ACHN (cell line): ENCODE measurements at regions not wholly inside any gene's neighbourhood (a gene's known extent, or its start where the extent isn't known, plus 50 kb on each side); places are given as distances from the start of the nearest gene placed in this dataset.

Experiments used
- DNase-seq: peaks from one replicate; pipeline ENCODE4 v3.0.0-alpha.2; 2015
- in situ Hi-C: cut with HindIII; loops from 2 replicates; pipeline ENCODE4 v1.10.0; 2017; ENCODE audit warnings: low sequenced_read_pairs, low pct_ligation_motif_present, low pct_unique_long_range_greater_than_20kb

GRCh38 chr4:119731146-119731742 lies 102.6 kb upstream of the PDE5A start:
- in situ Hi-C loops: no loop called here
- DNase-seq: no peak

DNA sequence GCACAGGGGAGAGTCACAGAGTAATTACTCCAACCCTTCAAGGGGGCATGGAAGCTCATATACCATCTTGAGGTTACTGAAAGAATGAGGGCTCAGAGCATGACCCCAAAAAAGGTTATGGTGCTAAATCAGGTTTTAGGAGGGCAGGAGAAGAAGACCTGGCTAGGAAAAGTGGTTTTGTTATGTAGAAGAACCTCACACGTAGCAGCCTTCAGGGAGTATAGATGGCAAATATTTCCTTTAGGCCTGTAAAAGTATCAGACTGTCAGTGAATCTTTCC lies 102.0 kb upstream of the PDE5A start:
- DNase-seq: no peak
- in situ Hi-C loops: no loop called here

DNA sequence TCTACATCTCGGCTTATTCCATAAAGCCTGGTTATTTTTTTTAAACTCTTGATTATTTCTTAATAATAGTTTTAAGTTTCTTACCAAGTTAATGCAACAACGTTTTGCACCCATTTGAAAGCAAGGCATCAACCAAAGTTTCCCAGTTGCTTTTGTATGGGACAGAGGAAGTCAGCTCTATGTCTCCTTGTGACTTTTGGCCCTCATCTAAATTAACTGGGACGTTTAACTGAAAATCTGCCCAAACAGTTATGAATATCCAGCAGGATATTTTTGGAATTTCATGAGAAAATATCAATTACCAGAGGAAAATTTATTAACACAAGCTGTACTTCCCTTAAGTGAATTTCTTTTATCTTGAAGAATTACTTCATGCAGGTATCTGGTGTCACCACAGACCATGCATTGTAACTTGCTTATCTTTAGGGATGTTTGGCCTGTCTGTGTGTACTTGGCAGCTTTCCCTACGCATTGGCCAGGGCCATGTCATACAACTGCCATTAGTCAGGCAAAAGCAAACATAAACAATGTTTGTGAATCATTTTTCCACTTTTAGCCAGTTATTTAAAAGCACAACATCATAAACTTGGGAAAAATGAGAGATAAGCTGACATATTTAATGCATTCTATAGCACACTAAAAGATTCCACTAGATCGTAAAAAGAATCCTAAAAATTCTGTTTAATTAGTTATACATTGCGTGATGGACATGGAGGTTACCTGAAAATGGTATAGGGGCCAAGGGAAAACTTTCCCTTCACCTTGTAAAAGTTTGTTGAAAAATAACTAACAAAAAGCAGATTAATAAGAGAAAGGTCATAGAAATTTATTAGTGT lies 101.4 kb upstream of the PDE5A start:
- DNase-seq: no peak
- in situ Hi-C loops: no loop called here

DNA sequence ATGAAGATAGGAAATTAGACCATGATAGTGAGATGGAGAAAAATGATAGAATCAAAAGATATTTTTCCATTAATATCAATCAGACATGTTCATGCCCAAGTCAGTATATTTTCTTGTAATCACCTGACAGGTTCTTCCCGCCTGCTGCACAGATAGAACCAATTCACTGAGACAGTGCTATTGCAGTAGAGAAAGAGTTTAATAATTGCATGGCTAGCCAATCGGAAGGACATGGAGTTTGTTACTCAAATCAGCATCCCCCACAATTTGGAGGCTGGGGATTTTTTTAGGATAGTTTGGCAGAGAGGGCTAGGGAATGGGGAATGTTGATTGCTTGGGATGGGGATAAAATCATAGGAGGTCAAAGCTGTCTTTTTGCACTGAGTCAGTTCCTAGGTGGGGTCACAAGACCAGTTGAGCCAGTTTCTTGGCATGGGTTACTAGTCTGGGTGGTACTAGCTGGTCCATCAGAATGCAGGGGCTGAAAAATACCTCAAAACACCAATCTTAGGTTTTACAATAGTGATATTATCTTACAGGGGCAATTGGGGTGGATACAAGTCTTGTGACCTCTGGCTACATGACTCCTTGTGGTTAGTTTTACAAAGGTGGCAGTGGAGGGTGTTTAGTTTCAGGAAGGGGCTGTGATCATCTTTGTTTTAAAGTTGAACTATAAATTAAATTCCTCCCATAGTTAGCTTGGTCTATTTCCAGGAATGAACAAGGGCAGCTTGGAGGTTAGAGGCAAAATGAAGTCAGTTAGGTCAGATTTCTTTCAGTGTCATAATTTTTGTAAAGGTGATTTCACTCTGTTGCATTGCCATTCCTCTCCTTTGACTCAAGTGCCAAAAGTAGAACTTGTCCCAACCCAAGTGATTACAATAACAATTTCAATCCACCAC lies 100.3 kb upstream of the PDE5A start:
- no peak for DNase-seq
- in situ Hi-C loops: no loop called here

DNA sequence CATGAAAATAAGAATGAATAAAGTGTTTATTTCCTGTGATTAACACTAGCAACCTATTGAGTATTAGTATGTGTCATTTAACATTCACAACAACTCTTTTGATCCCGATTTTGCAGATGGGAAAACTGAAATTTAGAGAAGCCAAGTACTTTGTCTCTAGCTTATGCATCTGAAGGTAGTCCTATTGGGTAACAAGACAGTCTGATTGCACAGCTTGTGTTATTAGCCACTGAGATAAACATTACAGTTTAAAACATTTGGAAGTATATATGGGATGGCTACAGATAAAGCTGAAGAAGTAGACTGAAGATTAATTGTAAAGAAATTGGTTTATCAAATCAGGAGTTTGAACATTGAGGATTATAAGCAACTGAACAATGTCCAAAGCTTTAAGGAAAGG lies 99.6 kb upstream of the PDE5A start:
- DNase-seq: no peak
- in situ Hi-C loops: no loop called here

DNA sequence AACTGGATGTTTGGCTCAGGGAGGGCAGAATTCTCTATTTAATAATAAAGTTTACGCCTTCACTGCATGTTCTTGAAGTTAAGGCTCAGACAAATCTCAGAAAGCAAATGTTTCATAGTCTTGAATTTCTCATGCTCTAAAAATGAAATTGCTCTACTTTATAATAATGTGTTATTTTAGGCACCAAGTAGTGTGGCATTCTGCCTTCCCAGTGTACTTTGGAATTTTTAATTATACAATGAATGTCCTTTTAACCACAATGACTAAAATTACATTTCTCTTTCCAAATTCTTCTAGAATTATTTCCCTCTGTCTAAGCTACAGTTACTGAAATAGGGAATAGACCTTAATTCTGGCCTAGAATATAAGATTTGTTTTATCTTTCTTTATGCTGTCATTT lies 97.9 kb upstream of the PDE5A start:
- DNase-seq: no peak
- in situ Hi-C loops: no loop called here

- in situ Hi-C loops: no loop called here
- DNase-seq: no peak
Observed at GRCh38 chr4:119725688-119726330, 97.2 kb upstream of the PDE5A start.

DNA sequence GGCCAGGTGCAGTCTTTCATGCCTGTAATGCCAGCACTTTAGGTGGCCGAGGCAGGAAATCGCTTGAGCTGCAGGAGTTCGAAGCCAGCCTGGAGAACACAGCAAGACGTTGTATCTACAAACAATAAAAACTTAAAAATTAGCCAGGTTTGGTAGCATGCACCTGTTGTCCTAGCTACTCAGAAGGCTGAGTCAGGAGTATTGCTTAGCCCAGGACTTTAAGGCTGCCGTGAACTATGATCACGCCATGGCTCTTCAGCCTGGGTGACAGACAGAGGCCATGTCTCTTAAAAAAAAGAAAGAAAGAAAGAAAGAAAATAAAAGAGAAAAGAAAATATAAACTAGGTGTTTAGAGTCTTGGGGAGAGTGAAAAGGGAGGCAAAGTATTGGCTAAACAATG lies 96.4 kb upstream of the PDE5A start:
- DNase-seq: no peak
- in situ Hi-C loops: no loop called here

- in situ Hi-C loops: no loop called here
- DNase-seq: no peak
Observed at GRCh38 chr4:119722670-119723069, 94.1 kb upstream of the PDE5A start.

DNA sequence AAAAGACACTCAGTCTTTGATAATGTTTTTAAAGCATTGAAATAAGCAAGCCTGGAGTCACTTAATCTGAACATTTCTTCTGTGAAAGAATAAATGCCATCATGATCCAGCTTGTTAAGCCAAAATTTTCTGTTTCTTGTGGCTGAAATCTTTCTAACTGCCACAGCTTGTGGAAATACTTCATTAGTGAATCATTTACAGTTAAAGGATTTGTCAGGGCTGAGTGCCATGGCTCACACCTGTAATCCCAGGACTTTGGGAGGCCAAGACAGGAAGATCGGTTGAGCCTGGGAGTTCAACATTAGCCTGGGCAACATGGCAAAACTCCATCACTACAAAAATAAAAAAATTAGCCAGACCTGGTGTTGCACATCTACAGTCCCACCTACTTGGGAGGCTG lies 93.3 kb upstream of the PDE5A start:
- in situ Hi-C loops: no loop called here
- DNase-seq: no peak

DNA sequence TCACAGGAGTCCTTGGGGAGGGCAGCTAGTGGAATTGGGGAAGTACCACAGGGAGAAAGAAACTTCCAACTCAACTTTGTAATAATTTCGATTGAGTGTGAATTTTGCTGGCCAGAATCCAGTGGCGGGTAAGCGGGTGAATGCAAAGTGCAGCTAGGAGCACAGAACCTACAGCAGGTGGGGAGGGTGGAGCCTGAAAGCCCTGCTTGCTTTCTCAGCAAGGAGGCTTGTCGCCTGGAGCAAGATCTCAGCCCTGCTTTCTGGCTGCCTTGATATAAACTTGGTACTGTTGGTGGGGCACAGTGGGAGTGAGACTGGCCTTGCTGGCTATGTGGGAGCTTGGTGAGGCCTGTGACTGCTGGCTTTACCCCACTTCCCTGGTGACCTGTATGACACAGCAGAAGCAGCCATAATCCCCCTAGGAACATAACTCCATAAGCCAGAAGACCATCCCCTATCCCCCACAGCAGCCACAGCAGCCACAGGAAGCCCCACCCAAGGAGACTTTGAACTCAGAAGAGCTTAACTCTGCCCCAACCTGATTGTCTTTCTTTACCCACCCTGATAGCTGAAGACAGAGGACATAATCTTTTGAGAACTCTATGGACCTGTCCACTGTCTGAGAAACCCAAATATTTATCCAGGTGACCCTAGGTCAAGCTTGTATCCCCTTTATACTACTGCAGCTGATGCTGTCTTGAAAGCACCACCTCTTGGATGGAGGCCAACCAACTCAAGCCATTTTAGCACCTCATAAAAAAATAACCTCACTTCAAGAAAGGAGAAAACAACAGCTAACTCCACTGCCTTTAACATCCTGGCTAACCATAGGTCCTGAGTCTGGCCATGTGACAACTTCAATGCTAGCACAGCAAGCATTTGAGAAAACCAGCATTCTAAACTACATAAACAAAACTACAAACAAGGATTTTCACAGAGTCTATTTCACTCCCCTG lies 87.2 kb upstream of the PDE5A start:
- no peak for DNase-seq
- in situ Hi-C loops: no loop called here

DNA sequence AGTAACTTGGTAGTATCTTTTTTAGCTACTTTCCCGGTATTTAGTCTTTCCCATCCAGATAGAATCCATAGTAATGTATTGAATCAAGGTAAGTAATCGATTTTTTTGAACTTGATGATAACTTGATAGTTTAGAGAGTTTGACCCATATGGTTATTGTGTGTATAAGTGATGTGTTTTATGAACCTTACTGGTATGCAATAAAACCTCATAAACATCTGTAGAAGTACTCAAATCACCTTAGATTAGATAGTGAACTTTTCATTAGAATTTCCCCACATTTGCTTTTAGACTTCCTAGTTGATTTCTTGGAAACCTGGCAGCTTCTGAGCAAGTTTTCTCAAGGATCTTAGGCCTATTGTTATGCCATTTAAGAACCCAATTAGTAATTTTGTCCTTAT lies 80.8 kb upstream of the PDE5A start:
- DNase-seq: no peak
- in situ Hi-C loops: no loop called here

DNA sequence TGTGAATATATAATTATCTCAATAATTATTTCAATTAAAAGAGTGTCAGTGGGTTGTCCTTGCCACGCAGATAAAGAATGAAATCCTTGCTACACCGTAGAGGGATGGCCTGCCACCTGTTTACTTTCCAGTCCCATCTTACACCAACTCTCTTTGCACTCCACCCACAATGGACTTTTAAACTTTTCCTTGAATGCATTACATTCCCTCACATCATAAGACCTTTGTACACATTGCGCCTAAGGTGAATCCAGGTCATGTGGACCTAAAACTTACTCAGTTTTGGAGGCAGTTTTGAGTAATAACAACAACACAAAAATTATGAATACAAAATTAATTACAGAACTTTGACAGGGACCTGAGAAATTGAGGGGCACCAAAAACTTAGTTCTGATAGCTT lies 78.7 kb upstream of the PDE5A start:
- no peak for DNase-seq
- in situ Hi-C loops: no loop called here

- DNase-seq: no peak
- in situ Hi-C loops: no loop called here
Observed at GRCh38 chr4:119706804-119707203, 78.2 kb upstream of the PDE5A start.

- in situ Hi-C loops: no loop called here
- no peak for DNase-seq
Observed at GRCh38 chr4:119697887-119698393, 69.3 kb upstream of the PDE5A start.

GRCh38 chr4:119696963-119697362 lies 68.4 kb upstream of the PDE5A start:
- no peak for DNase-seq
- in situ Hi-C loops: no loop called here

DNA sequence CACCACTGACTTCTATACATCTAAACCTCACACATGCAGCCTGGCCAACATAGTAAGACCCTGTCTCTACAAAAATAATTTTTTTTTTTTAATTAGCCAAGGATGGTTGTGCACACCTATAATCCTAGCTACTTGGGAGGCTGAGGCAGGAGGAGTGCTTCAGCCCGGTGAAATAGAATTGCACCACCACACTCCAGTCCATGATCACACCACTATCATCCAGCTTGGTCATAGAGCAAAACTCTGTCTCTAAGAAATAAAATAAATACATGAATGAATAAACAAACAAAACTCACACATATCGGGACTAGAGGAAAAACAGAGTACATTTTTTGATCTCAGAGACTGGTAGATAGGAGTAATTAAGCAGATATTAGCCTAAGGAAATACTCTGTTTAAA lies 66.6 kb upstream of the PDE5A start:
- in situ Hi-C loops: no loop called here
- DNase-seq: no peak

GRCh38 chr4:119693126-119693525 lies 64.5 kb upstream of the PDE5A start:
- in situ Hi-C loops: no loop called here
- no peak for DNase-seq
